Thoracic aorta (tissue), 2 donors: ENCODE measurements at regions not wholly inside any gene's neighbourhood (a gene's known extent, or its start where the extent isn't known, plus 50 kb on each side); places are given as distances from the start of the nearest gene placed in this dataset.

Source experiments
- ATAC-seq: fragments of 150-250 bp; one replicate; pipeline ENCODE4 v1.8.0; 2017; ENCODE audit warnings: low read depth; ENCODE audit not compliant: insufficient number of reproducible peaks, low FRiP score
- DNase-seq: peaks from one replicate; pipeline ENCODE4 v3.0.0-alpha.2; 2020; ENCODE audit warnings: low spot score
- H3K27ac ChIP-seq, 2 donors: fragments of 200-600 bp; sonication (generic); 1 replicate in 1 of 2; 2 replicates in 1 of 2; pipeline ENCODE4 v1.5.1; 2016; ENCODE audit warnings: mild to moderate bottlenecking in 2 of 2, moderate library complexity in 2 of 2
- H3K27me3 ChIP-seq: fragments of 200-600 bp; sonication (generic); replicated peaks from 2 replicates; pipeline ENCODE4 v1.6.0; 2016; ENCODE audit warnings: mild to moderate bottlenecking; ENCODE audit not compliant: insufficient read depth
- H3K36me3 ChIP-seq: fragments of 200-600 bp; sonication (generic); one replicate; pipeline ENCODE4 v1.5.1; 2016
- H3K4me1 ChIP-seq, 2 donors: fragments of 200-600 bp; sonication (generic); 1 replicate in 1 of 2; 2 replicates in 1 of 2; pipeline versions ENCODE4 v1.5.1 to v1.6.0; 2016; ENCODE audit warnings: low read depth in 2 of 2, mild to moderate bottlenecking in 1 of 2; ENCODE audit not compliant: control insufficient read depth in 1 of 2
- H3K4me3 ChIP-seq: fragments of 200-600 bp; sonication (generic); 2 replicates; pipeline ENCODE4 v1.5.1; 2016; ENCODE audit warnings: mild to moderate bottlenecking
- H3K9me3 ChIP-seq: fragments of 200-600 bp; sonication (generic); 2 replicates; pipeline ENCODE4 v1.5.1; 2016
- TF ChIP-seq, protein P1 (sequence below): fragments of 200-600 bp; sonication (generic); IDR thresholded peaks from one replicate; pipeline ENCODE4 v1.5.1; 2019; ENCODE audit warnings: antibody characterized with exemption

DNA sequence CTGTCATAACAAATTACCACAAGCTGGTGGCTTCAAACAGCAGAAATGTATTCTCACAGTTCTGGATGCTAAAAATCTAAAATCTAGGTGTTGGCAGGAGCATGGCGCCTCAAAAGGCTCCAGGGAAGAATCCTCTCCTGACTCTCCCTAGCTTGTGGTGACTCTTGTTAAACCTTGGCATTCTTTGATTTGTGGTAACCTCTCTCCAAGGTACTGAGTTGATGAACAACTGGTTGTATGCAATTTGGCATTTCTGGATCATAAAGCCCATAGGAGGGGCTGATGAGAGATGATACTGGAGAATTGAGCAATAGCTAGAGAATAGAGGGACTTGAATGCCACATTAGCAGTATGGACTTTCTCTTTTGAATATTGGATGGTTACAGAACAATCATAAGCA is 821.8 kb downstream of the TBL1XR1 start:
- no peak for ATAC-seq
- DNase-seq = no peak
- TF ChIP-seq, protein P1, sequence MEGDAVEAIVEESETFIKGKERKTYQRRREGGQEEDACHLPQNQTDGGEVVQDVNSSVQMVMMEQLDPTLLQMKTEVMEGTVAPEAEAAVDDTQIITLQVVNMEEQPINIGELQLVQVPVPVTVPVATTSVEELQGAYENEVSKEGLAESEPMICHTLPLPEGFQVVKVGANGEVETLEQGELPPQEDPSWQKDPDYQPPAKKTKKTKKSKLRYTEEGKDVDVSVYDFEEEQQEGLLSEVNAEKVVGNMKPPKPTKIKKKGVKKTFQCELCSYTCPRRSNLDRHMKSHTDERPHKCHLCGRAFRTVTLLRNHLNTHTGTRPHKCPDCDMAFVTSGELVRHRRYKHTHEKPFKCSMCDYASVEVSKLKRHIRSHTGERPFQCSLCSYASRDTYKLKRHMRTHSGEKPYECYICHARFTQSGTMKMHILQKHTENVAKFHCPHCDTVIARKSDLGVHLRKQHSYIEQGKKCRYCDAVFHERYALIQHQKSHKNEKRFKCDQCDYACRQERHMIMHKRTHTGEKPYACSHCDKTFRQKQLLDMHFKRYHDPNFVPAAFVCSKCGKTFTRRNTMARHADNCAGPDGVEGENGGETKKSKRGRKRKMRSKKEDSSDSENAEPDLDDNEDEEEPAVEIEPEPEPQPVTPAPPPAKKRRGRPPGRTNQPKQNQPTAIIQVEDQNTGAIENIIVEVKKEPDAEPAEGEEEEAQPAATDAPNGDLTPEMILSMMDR = no peak
- H3K4me1 ChIP-seq = peaks cover 0 to 4% of the 10 kb centered on the region in 2 donors
- H3K27me3 ChIP-seq = no peaks in the 10 kb centered on the region
- no peak overlapping the region for H3K27ac ChIP-seq
- no peaks in the 10 kb centered on the region for H3K9me3 ChIP-seq
- no peak overlapping the region for H3K4me3 ChIP-seq
- H3K36me3 ChIP-seq = no peaks in the 10 kb centered on the region

GRCh38 chr3:176362191-176362731 is 835.0 kb downstream of the TBL1XR1 start:
- ATAC-seq = no peak
- H3K4me3 ChIP-seq = no peak overlapping the region
- H3K4me1 ChIP-seq = no peaks in the 10 kb centered on the region
- H3K27me3 ChIP-seq = no peaks in the 10 kb centered on the region
- H3K9me3 ChIP-seq = no peaks in the 10 kb centered on the region
- DNase-seq = no peak
- TF ChIP-seq, protein P1 = no peak
- H3K36me3 ChIP-seq = no peaks in the 10 kb centered on the region
- no peak overlapping the region for H3K27ac ChIP-seq

DNA sequence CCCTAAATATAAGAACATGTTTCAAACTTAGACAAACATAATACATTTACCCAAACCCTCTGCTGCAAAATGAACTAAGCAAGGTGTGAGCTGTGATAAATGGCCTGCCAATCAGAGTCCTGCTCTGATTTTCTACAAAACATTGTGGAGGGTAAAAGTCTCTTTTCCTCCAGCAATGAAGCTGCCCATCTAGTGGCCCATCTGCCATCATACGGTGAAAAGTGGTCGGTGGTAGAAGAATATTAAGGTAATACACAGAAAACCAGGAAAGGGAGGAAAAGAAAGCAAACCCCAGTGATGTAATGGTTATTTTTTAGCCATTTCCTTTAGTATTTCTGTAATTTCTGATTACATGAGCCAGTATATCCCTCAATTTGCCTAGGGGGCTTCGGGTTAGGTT is 838.1 kb downstream of the TBL1XR1 start:
- no peak for ATAC-seq
- TF ChIP-seq, protein P1 = no peak
- H3K4me3 ChIP-seq = no peak overlapping the region

DNA sequence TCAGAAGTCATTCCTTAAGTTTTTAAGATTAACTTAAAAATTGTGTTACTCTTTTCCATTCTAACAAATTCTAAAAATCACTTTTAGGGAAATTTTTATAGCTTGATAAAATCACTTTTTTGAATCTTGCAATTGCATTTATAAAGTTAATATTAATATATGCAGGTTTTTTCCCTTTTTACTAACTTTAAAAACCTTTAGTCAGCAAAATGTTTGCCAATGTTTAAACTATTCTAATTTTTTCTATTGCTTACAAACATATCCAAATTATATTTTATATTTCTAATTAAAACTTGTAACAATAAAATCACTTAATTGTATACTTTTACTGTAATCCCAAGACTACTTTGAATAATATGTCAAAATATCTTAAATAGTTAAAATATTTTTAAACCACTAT is 839.4 kb downstream of the TBL1XR1 start:
- ATAC-seq (no peak), DNase-seq (no peak)
- Histone ChIP-seq H3K27ac (no peak overlapping the region), H3K27me3 (no peaks in the 10 kb centered on the region), H3K4me3 (no peak overlapping the region), H3K36me3 (no peaks in the 10 kb centered on the region), H3K9me3 (no peaks in the 10 kb centered on the region), H3K4me1 (peaks cover 0 to 4% of the 10 kb centered on the region in 2 donors)
- TF ChIP-seq, protein P1 = no peak

More for the DNA sequence above, 838.1 kb downstream of the TBL1XR1 start:
- Histone ChIP-seq H3K27me3 (no peaks in the 10 kb centered on the region), H3K36me3 (no peaks in the 10 kb centered on the region), H3K4me1 (no peaks in the 10 kb centered on the region), H3K9me3 (no peaks in the 10 kb centered on the region), H3K27ac (no peak overlapping the region)
- DNase-seq = no peak

GRCh38 chr3:176354843-176355242 is 842.4 kb downstream of the TBL1XR1 start:
- no peak for ATAC-seq
- Histone ChIP-seq H3K27me3 (no peaks in the 10 kb centered on the region), H3K36me3 (no peaks in the 10 kb centered on the region), H3K4me3 (no peak overlapping the region), H3K4me1 (peaks cover 3 to 4% of the 10 kb centered on the region in 2 donors), H3K9me3 (no peaks in the 10 kb centered on the region), H3K27ac (no peak overlapping the region)
- TF ChIP-seq, protein P1 = no peak
- DNase-seq = no peak
